DND-41 (cell line): ENCODE measurements at regions not wholly inside any gene's neighbourhood (a gene's known extent, or its start where the extent isn't known, plus 50 kb on each side); places are given as distances from the start of the nearest gene placed in this dataset.
A peak's percentile ranks its signal among the peaks of the same experiment; 100 is the strongest.
"Not testable (repeated sequence)": the region's sequence is repeated elsewhere in the genome, so short reads cannot be mapped to it uniquely, and the experiment has no call there.

ENCODE experiments used
- ATAC-seq: fragments of 200-7000 bp; cut with Tn5 transposase; 3 replicates; pipeline ENCODE4 v1.9.1; 2021; ENCODE audit warnings: low read depth; ENCODE audit not compliant: insufficient read depth
- DNase-seq: peaks from one replicate; pipeline ENCODE4 v3.0.0-alpha.2; 2020
- H2AFZ ChIP-seq: 2 replicates; pipeline ENCODE4 v1.6.0; 2012; ENCODE audit warnings: low read depth, low read length
- H3K27ac ChIP-seq: 2 replicates; pipeline ENCODE4 v1.5.1; 2012; ENCODE audit warnings: low read length, inconsistent platforms
- H3K27me3 ChIP-seq: fragments of 200-600 bp; sonication (generic); 2 replicates; pipeline ENCODE4 v1.6.0; 2012; ENCODE audit warnings: low read length, mild to moderate bottlenecking, inconsistent platforms; ENCODE audit not compliant: insufficient read depth, poor library complexity
- H3K36me3 ChIP-seq: 2 replicates; pipeline ENCODE4 v1.5.1; 2012; ENCODE audit warnings: low read length, inconsistent platforms; ENCODE audit not compliant: insufficient read depth
- H3K4me1 ChIP-seq: 2 replicates; pipeline ENCODE4 v1.5.1; 2012; ENCODE audit warnings: mild to moderate bottlenecking, low read length; ENCODE audit not compliant: insufficient read depth
- H3K4me2 ChIP-seq: 2 replicates; pipeline ENCODE4 v1.6.0; 2012; ENCODE audit warnings: mild to moderate bottlenecking, moderate library complexity, low read length, inconsistent platforms; ENCODE audit not compliant: insufficient read depth
- H3K4me3 ChIP-seq, 2 experiments: fragments of 200-600 bp in 1 of 2; shearing (Covaris generic) in 1 of 2; 2 replicates each; pipeline ENCODE4 v1.5.1; 2012 to 2016; ENCODE audit warnings: inconsistent platforms in 2 of 2, low read length in 2 of 2, mild to moderate bottlenecking in 2 of 2, low read depth in 1 of 2, moderate library complexity in 1 of 2
- H3K79me2 ChIP-seq: 2 replicates; pipeline ENCODE4 v1.6.0; 2012; ENCODE audit warnings: low read length, inconsistent platforms; ENCODE audit not compliant: insufficient read depth
- H3K9ac ChIP-seq: 2 replicates; pipeline ENCODE4 v1.6.0; 2012; ENCODE audit warnings: low read depth, mild to moderate bottlenecking, inconsistent platforms, low read length, moderate library complexity
- H3K9me3 ChIP-seq: 2 replicates; pipeline ENCODE4 v1.5.1; 2012; ENCODE audit warnings: low read length, moderate library complexity, mild to moderate bottlenecking, inconsistent platforms; ENCODE audit not compliant: insufficient read depth, severe bottlenecking
- H4K20me1 ChIP-seq: 2 replicates; pipeline ENCODE4 v1.6.0; 2012; ENCODE audit warnings: low read length; ENCODE audit not compliant: insufficient read depth
- CTCF ChIP-seq: IDR thresholded peaks from 2 replicates; pipeline ENCODE4 v1.5.1; 2012; ENCODE audit warnings: borderline replicate concordance, low read length, moderate library complexity, mild to moderate bottlenecking; ENCODE audit not compliant: poor library complexity, severe bottlenecking; ENCODE audit errors: extremely low read depth
- EZH2 ChIP-seq: IDR thresholded peaks from 3 replicates; pipeline ENCODE4 v1.6.1; 2012; ENCODE audit warnings: borderline replicate concordance, low read depth, mild to moderate bottlenecking, moderate library complexity, low read length, inconsistent platforms; ENCODE audit not compliant: severe bottlenecking

GRCh38 chr17:62226610-62227240 is 153.6 kb upstream of the EFCAB3 start:
- H3K4me2 ChIP-seq, H3K27ac ChIP-seq, H3K9me3 ChIP-seq, H3K79me2 ChIP-seq, H4K20me1 ChIP-seq, H2AFZ ChIP-seq, H3K9ac ChIP-seq, H3K4me1 ChIP-seq, ATAC-seq, H3K4me3 ChIP-seq, H3K27me3 ChIP-seq, H3K36me3 ChIP-seq: not testable (repeated sequence)
- TF ChIP-seq CTCF = peak; percentile 10
- peak; percentile 7 for DNase-seq

GRCh38 chr17:62223585-62223984 is 156.8 kb upstream of the EFCAB3 start:
- ATAC-seq, H3K27me3 ChIP-seq, H3K4me2 ChIP-seq, H3K4me1 ChIP-seq, H3K9ac ChIP-seq, H3K4me3 ChIP-seq, H3K36me3 ChIP-seq, H3K9me3 ChIP-seq, H4K20me1 ChIP-seq, DNase-seq, H3K27ac ChIP-seq, H2AFZ ChIP-seq, H3K79me2 ChIP-seq: not testable (repeated sequence)

- ATAC-seq (no peak), DNase-seq (no peak)
- Histone ChIP-seq H4K20me1 (no peaks in the 10 kb centered on the region), H3K27ac (no peak overlapping the region), H3K9me3 (no peaks in the 10 kb centered on the region), H3K27me3 (no peaks in the 10 kb centered on the region), H3K4me3 (no peak overlapping the region), H3K9ac (no peak overlapping the region), H3K4me2 (no peak overlapping the region), H3K4me1 (no peaks in the 10 kb centered on the region), H3K36me3 (no peaks in the 10 kb centered on the region), H2AFZ (no peak overlapping the region), H3K79me2 (no peaks in the 10 kb centered on the region)
- TF ChIP-seq CTCF (no peak), EZH2 (no peak)
These were observed 154.3 kb upstream of the MED13 start for GRCh38 chr17:62219221-62219899.

GRCh38 chr17:62216847-62217246 is 151.8 kb upstream of the MED13 start:
- H3K9ac ChIP-seq = no peak overlapping the region
- no peaks in the 10 kb centered on the region for H3K36me3 ChIP-seq
- no peak overlapping the region for H3K4me3 ChIP-seq
- H3K79me2 ChIP-seq = no peaks in the 10 kb centered on the region
- H4K20me1 ChIP-seq = no peaks in the 10 kb centered on the region
- H3K9me3 ChIP-seq = no peaks in the 10 kb centered on the region
- H3K27ac ChIP-seq = no peak overlapping the region
- no peak overlapping the region for H2AFZ ChIP-seq
- H3K4me1 ChIP-seq = no peaks in the 10 kb centered on the region
- DNase-seq (no peak), ATAC-seq (no peak)
- no peaks in the 10 kb centered on the region for H3K27me3 ChIP-seq
- no peak for TF ChIP-seq EZH2
- no peak overlapping the region for H3K4me2 ChIP-seq

- not testable (repeated sequence) for H2AFZ ChIP-seq, H3K27me3 ChIP-seq, DNase-seq, H4K20me1 ChIP-seq, H3K9me3 ChIP-seq, H3K36me3 ChIP-seq, ATAC-seq, H3K27ac ChIP-seq, H3K4me3 ChIP-seq, H3K9ac ChIP-seq, H3K4me1 ChIP-seq, H3K79me2 ChIP-seq, H3K4me2 ChIP-seq
These were observed 150.8 kb upstream of the MED13 start for GRCh38 chr17:62215891-62216290.
